ENCODE measurements at regions not wholly inside any gene's neighbourhood (a gene's known extent, or its start where the extent isn't known, plus 50 kb on each side); places are given as distances from the start of the nearest gene placed in this dataset.

DNA sequence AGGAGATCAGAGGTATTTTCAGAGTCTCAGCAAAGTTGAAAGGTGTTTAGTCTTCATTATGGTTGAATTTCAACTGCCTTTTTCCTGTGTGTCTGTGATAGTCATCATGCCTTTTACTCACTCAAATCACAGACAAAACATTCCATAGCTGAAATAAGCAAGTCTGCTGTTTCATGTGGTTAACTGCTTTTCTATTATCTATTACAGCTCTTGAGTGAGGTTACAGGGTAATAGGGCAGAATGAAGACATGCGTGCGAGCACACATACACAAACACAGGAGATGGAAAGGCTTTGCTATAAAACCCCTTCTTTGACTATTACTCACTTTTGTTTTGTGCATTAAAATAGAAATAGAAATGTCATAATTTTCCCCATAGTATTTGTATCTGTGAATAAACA is 192.6 kb upstream of the RARB start:
- Mint-ChIP-seq H3K27me3 (ENCODE audit: low read depth) (no peaks in the 10 kb centered on the region), H3K36me3 (ENCODE audit: low read depth) (no peaks in the 10 kb centered on the region), H3K4me1 (ENCODE audit: low read depth) (no peaks in the 10 kb centered on the region), H3K27ac (no peak overlapping the region), H3K9me3 (peaks cover 6% of the 10 kb centered on the region), H3K4me3 (ENCODE audit: low read depth) (no peak overlapping the region)
- intact Hi-C loops (cut with micrococcal nuclease), result no loop called here
- no peak for DNase-seq (ENCODE audit: low spot score)

- Mint-ChIP-seq H3K36me3 (ENCODE audit: low read depth) (no peaks in the 10 kb centered on the region), H3K27ac (no peak overlapping the region), H3K4me1 (ENCODE audit: low read depth) (no peaks in the 10 kb centered on the region), H3K9me3 (peaks cover 12% of the 10 kb centered on the region), H3K4me3 (ENCODE audit: low read depth) (no peak overlapping the region), H3K27me3 (ENCODE audit: low read depth) (no peaks in the 10 kb centered on the region)
- intact Hi-C loops (cut with micrococcal nuclease), result no loop called here
- no peak for DNase-seq (ENCODE audit: low spot score)
Measured at GRCh38 chr3:25237602-25238001, 190.5 kb upstream of the RARB start.

- intact Hi-C loops (cut with micrococcal nuclease), result no loop called here
- peaks cover 22% of the 10 kb centered on the region for H3K9me3 Mint-ChIP-seq
- no peaks in the 10 kb centered on the region for H3K27me3 Mint-ChIP-seq (ENCODE audit: low read depth)
- H3K4me1 Mint-ChIP-seq (ENCODE audit: low read depth), result no peaks in the 10 kb centered on the region
- H3K4me3 Mint-ChIP-seq (ENCODE audit: low read depth), result no peak overlapping the region
- no peak for DNase-seq (ENCODE audit: low spot score)
- H3K27ac Mint-ChIP-seq, result no peak overlapping the region
- no peaks in the 10 kb centered on the region for H3K36me3 Mint-ChIP-seq (ENCODE audit: low read depth)
Measured at GRCh38 chr3:25239042-25239441, 189.0 kb upstream of the RARB start.

GRCh38 chr3:25246913-25247312 is 181.2 kb upstream of the RARB start:
- Mint-ChIP-seq H3K4me1 (ENCODE audit: low read depth) (no peaks in the 10 kb centered on the region), H3K4me3 (ENCODE audit: low read depth) (no peak overlapping the region), H3K9me3 (peaks cover 60% of the 10 kb centered on the region), H3K36me3 (ENCODE audit: low read depth) (no peaks in the 10 kb centered on the region), H3K27me3 (ENCODE audit: low read depth) (no peaks in the 10 kb centered on the region), H3K27ac (no peak overlapping the region)
- no peak for DNase-seq (ENCODE audit: low spot score)
- intact Hi-C loops (cut with micrococcal nuclease), result no loop called here

DNA sequence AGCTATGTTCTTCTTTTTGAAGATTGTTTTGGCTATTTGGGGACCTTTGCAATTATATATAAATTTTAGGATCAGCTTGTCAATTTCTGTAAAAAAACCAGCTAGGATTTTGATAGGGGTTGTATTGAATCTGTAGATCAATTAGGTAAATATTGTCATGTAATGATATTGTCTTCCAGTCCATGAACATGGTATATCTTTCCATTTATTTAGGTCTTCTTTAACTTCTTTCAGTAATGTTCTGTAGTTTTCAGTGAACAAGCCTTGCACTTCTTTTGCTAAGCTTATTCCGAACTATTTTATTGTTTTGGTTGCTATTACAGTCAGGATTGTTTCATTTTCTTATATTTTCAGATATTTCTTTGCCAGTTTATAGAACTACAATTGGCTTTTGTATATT is 175.8 kb upstream of the RARB start:
- no peaks in the 10 kb centered on the region for H3K36me3 Mint-ChIP-seq (ENCODE audit: low read depth)
- no peak overlapping the region for H3K4me3 Mint-ChIP-seq (ENCODE audit: low read depth)
- no peaks in the 10 kb centered on the region for H3K27me3 Mint-ChIP-seq (ENCODE audit: low read depth)
- no peak overlapping the region for H3K27ac Mint-ChIP-seq
- H3K4me1 Mint-ChIP-seq (ENCODE audit: low read depth), result no peaks in the 10 kb centered on the region
- intact Hi-C loops (cut with micrococcal nuclease), result no loop called here
- no peak for DNase-seq (ENCODE audit: low spot score)
- H3K9me3 Mint-ChIP-seq, result peaks cover 36% of the 10 kb centered on the region

DNA sequence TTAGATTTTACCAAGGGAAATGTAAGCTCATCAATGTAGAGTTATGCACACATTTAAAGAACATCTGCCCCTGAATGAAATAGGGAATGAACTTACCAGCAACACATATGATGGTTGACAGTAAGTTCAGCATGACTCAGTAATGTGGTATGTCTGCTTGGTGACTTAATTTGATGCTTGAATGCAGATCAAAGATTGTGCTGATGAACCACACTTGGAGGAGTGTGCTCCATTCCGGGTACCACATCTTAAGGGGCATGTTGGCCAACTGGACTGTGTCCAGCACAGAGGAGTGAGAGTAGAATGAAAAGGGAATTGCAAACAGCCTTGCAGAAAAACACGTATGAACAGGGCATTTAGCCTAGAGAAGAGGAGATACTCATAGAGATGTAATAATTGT is 171.0 kb upstream of the RARB start:
- Mint-ChIP-seq H3K36me3 (ENCODE audit: low read depth) (no peaks in the 10 kb centered on the region), H3K27ac (no peak overlapping the region), H3K27me3 (ENCODE audit: low read depth) (no peaks in the 10 kb centered on the region), H3K9me3 (peaks cover 7% of the 10 kb centered on the region), H3K4me3 (ENCODE audit: low read depth) (no peak overlapping the region), H3K4me1 (ENCODE audit: low read depth) (no peaks in the 10 kb centered on the region)
- intact Hi-C loops (cut with micrococcal nuclease), result no loop called here
- no peak for DNase-seq (ENCODE audit: low spot score)

DNA sequence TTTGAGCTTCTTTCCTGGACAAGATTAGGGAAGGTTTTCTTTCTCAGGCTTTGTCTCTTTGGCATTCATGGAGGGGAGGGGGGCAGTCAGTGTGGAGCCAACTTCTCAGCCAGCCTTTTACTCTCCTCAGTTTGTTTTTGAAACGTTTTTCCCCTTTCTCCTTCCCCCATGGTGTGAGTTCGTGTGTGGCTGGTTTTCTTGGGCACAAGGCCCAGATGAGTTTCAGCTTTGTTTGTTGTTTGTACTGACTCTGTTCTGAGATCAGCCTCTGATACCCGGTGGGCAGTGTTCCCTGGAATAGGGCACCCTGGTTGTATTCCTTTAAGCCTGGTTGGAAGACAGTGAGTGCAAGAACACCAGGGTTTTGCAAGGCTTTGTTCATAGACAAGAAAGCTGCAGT is 168.2 kb upstream of the RARB start:
- DNase-seq (ENCODE audit: low spot score), result no peak
- H3K36me3 Mint-ChIP-seq (ENCODE audit: low read depth), result no peaks in the 10 kb centered on the region
- peaks cover 9% of the 10 kb centered on the region for H3K9me3 Mint-ChIP-seq
- intact Hi-C loops (cut with micrococcal nuclease), result no loop called here
- H3K27me3 Mint-ChIP-seq (ENCODE audit: low read depth), result no peaks in the 10 kb centered on the region
- H3K4me3 Mint-ChIP-seq (ENCODE audit: low read depth), result no peak overlapping the region
- no peaks in the 10 kb centered on the region for H3K4me1 Mint-ChIP-seq (ENCODE audit: low read depth)
- H3K27ac Mint-ChIP-seq, result no peak overlapping the region

- DNase-seq (ENCODE audit: low spot score), result no peak
- Mint-ChIP-seq H3K4me3 (ENCODE audit: low read depth) (no peak overlapping the region), H3K27me3 (ENCODE audit: low read depth) (no peaks in the 10 kb centered on the region), H3K4me1 (ENCODE audit: low read depth) (no peaks in the 10 kb centered on the region), H3K36me3 (ENCODE audit: low read depth) (no peaks in the 10 kb centered on the region), H3K9me3 (peaks cover 9% of the 10 kb centered on the region), H3K27ac (no peak overlapping the region)
- intact Hi-C loops (cut with micrococcal nuclease), result no loop called here
Measured at GRCh38 chr3:25262322-25262721, 165.7 kb upstream of the RARB start.

DNA sequence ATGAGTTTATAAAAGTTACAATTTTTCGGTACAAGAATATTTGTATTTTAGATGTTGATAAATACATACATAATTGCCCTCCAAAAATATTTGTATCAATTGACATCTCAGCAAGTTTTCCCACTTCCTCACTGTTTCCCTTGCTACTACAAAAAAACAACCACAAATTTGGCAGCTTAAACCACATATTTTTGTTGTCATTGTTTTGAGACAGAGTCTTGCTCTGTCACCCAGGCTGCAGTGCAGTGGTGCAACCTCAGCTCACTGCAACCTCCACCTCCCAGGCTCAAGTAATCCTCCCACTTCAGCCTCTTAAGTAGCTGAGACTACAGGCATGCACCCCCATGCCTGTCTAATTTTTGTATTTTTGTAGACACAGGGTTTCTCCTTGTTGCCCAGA is 162.8 kb upstream of the RARB start:
- intact Hi-C loops (cut with micrococcal nuclease), result no loop called here
- no peaks in the 10 kb centered on the region for H3K4me1 Mint-ChIP-seq (ENCODE audit: low read depth)
- H3K36me3 Mint-ChIP-seq (ENCODE audit: low read depth), result no peaks in the 10 kb centered on the region

GRCh38 chr3:25266677-25267076 is 161.4 kb upstream of the RARB start:
- Mint-ChIP-seq H3K4me3 (ENCODE audit: low read depth) (no peak overlapping the region), H3K4me1 (ENCODE audit: low read depth) (no peaks in the 10 kb centered on the region), H3K36me3 (ENCODE audit: low read depth) (no peaks in the 10 kb centered on the region), H3K27ac (no peak overlapping the region), H3K9me3 (peaks cover 9% of the 10 kb centered on the region), H3K27me3 (ENCODE audit: low read depth) (no peaks in the 10 kb centered on the region)
- DNase-seq (ENCODE audit: low spot score), result no peak
- intact Hi-C loops (cut with micrococcal nuclease), result no loop called here

More for the DNA sequence above, 162.8 kb upstream of the RARB start:
- Mint-ChIP-seq H3K9me3 (peaks cover 9% of the 10 kb centered on the region), H3K27me3 (ENCODE audit: low read depth) (no peaks in the 10 kb centered on the region), H3K27ac (no peak overlapping the region), H3K4me3 (ENCODE audit: low read depth) (no peak overlapping the region)
- DNase-seq (ENCODE audit: low spot score), result no peak

GRCh38 chr3:25272090-25272489 is 156.0 kb upstream of the RARB start:
- H3K4me1 Mint-ChIP-seq (ENCODE audit: low read depth), result no peaks in the 10 kb centered on the region
- no peaks in the 10 kb centered on the region for H3K27me3 Mint-ChIP-seq (ENCODE audit: low read depth)
- no peak overlapping the region for H3K4me3 Mint-ChIP-seq (ENCODE audit: low read depth)
- no peak for DNase-seq (ENCODE audit: low spot score)
- intact Hi-C loops (cut with micrococcal nuclease), result no loop called here
- H3K9me3 Mint-ChIP-seq, result no peaks in the 10 kb centered on the region
- H3K36me3 Mint-ChIP-seq (ENCODE audit: low read depth), result no peaks in the 10 kb centered on the region
- no peak overlapping the region for H3K27ac Mint-ChIP-seq

GRCh38 chr3:25273582-25274171 is 154.4 kb upstream of the RARB start:
- intact Hi-C loops (cut with micrococcal nuclease), result no loop called here
- no peak overlapping the region for H3K27ac Mint-ChIP-seq
- H3K4me3 Mint-ChIP-seq (ENCODE audit: low read depth), result no peak overlapping the region
- no peaks in the 10 kb centered on the region for H3K27me3 Mint-ChIP-seq (ENCODE audit: low read depth)
- no peaks in the 10 kb centered on the region for H3K36me3 Mint-ChIP-seq (ENCODE audit: low read depth)
- no peaks in the 10 kb centered on the region for H3K9me3 Mint-ChIP-seq
- DNase-seq (ENCODE audit: low spot score), result no peak
- H3K4me1 Mint-ChIP-seq (ENCODE audit: low read depth), result no peaks in the 10 kb centered on the region

- no peak for DNase-seq (ENCODE audit: low spot score)
- intact Hi-C loops (cut with micrococcal nuclease), result no loop called here
- Mint-ChIP-seq H3K4me1 (ENCODE audit: low read depth) (no peaks in the 10 kb centered on the region), H3K27me3 (ENCODE audit: low read depth) (no peaks in the 10 kb centered on the region), H3K27ac (no peak overlapping the region), H3K4me3 (ENCODE audit: low read depth) (no peak overlapping the region), H3K9me3 (no peaks in the 10 kb centered on the region), H3K36me3 (ENCODE audit: low read depth) (no peaks in the 10 kb centered on the region)
Measured at GRCh38 chr3:25277503-25277902, 150.6 kb upstream of the RARB start.

- no peaks in the 10 kb centered on the region for H3K36me3 Mint-ChIP-seq (ENCODE audit: low read depth)
Measured at GRCh38 chr3:25281041-25281731, 146.9 kb upstream of the RARB start.

More at GRCh38 chr3:25281041-25281731, 146.9 kb upstream of the RARB start:
- Mint-ChIP-seq H3K27me3 (ENCODE audit: low read depth) (no peaks in the 10 kb centered on the region), H3K4me1 (ENCODE audit: low read depth) (no peaks in the 10 kb centered on the region), H3K9me3 (no peaks in the 10 kb centered on the region), H3K27ac (no peak overlapping the region), H3K4me3 (ENCODE audit: low read depth) (no peak overlapping the region)
- intact Hi-C loops (cut with micrococcal nuclease), result no loop called here
- no peak for DNase-seq (ENCODE audit: low spot score)

All from activated T-helper 2 cell treated with anti-CD3 and anti-CD28 coated beads, Interferon-gamma antibody, Interleukin-2, Interleukin-4, amounts not matched to agents 10 μg/mL and 5 μg/mL and 100 μg/mL, durations not matched to agents 14 hours and 24 hours and 36 hours (primary cell).